HG03045 (cell line): ENCODE measurements at regions not wholly inside any gene's neighbourhood (a gene's known extent, or its start where the extent isn't known, plus 50 kb on each side); places are given as distances from the start of the nearest gene placed in this dataset.
"Not testable (repeated sequence)": the region's sequence is repeated elsewhere in the genome, so short reads cannot be mapped to it uniquely, and the experiment has no call there.

Source experiments
- ATAC-seq: cut with Tn5 transposase; IDR thresholded peaks from one replicate; pipeline ENCODE4 v1.9.1; 2021; ENCODE audit warnings: mild to moderate bottlenecking, moderate library complexity; ENCODE audit not compliant: unreplicated experiment

DNA sequence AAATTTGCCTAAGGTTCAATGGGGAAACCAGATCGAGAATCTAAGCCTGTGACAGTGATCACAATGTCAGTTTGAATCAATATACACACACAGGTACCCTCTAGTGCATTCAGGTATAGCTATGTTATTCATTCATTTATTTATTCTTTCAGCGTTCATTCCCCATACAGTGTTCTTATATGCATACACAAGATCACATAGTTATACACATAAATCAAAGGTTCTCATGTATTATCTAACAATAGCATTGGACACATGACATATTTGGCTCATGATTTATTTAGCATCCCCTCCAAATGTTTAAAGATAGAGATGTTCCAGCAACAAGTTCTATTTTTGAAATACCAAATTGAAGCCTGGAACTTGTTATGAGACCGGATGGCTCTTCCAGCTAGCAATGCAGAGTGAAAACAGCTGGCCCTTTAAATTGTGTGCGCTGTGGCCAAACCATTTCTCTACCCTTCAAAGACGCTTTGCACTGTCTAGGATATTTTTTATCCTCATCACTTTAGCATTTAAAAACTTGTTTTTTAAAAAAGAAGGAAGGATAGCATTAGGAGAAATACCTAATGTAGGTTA is 131.0 kb downstream of the ATXN3L start:
- ATAC-seq, result no peak

GRCh38 chrX:13186643-13187042 is 133.2 kb downstream of the ATXN3L start:
- ATAC-seq, result not testable (repeated sequence)

DNA sequence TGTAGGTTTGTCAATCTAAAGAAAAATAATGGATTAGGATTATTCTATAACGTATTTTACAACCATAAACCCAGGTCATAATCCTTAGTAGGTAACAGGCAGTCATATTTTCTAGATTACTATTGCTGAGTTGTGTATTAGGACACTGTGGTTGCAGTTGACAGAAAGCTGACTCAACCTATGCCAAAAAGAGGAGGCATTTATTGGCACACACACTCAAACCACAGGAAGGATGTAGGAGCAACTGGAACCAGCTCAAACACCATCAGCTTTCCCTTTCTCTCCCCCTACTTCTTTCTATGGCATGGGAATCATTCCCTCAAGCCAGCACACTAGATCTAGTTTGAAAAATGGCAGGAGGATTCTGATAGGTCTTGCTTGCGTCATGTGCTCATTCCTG is 136.4 kb upstream of the FAM9C start:
- ATAC-seq, result no peak

GRCh38 chrX:13179586-13179985 is 135.2 kb upstream of the FAM9C start:
- ATAC-seq, result no peak

- no peak for ATAC-seq
These were observed 134.7 kb upstream of the FAM9C start for GRCh38 chrX:13179100-13179499.

GRCh38 chrX:13177921-13178566 is 133.6 kb upstream of the FAM9C start:
- ATAC-seq, result no peak

GRCh38 chrX:13175056-13175455 is 130.6 kb upstream of the FAM9C start:
- ATAC-seq, result no peak

DNA sequence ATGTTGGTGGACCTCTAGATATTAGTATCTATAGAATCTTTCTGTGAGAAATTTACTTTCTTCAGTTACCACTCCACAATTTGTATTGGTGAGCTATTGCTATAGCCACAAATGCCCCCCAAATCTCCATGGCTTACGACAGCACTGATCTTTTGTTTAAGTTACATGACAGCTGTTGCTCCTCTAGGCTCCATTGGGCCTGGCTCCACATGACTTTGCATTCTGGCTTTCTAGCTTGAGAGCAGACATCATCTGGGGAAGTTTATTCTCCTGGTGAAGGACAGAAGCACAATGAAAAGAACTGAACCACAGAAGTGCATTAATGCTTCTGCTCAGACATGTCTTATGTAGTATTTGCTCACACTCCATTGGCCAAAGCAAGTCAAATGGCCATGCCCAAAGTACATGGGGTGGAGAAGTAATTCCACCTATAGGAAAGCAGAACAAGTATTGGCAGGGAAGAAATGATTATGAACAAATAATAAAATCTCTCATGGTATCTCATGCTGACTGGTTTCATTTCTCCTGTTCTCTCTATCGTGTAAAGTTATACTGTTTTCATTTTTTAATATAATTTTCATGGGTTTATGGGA is 126.6 kb upstream of the FAM9C start:
- ATAC-seq, result no peak

- no peak for ATAC-seq
These were observed 125.3 kb upstream of the FAM9C start for GRCh38 chrX:13169684-13170083.

- no peak for ATAC-seq
These were observed 123.8 kb upstream of the FAM9C start for GRCh38 chrX:13168269-13168668.

DNA sequence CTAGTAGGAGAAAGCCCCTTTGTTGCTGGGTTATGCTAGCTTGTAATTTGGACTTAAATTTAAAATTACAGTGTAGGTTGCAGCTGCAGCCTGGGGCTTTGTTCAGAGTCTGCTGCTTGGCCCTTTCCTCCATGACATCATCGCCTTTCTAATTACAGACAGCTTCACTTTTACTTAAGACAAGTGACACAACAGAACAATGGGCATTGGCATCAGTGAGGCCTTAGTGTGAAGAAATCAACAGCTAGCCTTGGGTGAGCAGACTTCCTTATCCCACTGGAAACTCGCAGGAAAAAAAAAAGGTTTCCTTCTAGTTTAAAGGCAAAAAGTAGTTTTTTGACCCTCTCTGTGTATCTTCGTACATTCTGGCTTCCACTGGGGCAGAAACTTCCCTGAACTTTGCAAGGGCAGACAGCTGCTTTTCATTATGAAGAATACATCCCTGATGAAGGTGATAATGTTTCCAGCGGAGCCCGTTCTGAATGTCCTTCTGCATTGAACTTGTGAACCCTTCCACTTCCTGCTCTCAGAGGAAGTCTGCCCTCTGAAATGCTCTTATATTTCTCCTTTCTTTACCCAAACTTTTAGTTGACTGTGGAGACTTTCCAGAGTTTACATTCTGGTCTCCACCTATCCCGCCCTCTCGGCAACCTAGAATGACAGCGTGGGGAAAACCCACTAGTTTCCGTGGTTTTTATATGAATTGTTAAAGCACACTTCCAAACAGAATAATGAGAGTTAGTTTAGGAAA is 123.2 kb upstream of the FAM9C start:
- ATAC-seq, result no peak

DNA sequence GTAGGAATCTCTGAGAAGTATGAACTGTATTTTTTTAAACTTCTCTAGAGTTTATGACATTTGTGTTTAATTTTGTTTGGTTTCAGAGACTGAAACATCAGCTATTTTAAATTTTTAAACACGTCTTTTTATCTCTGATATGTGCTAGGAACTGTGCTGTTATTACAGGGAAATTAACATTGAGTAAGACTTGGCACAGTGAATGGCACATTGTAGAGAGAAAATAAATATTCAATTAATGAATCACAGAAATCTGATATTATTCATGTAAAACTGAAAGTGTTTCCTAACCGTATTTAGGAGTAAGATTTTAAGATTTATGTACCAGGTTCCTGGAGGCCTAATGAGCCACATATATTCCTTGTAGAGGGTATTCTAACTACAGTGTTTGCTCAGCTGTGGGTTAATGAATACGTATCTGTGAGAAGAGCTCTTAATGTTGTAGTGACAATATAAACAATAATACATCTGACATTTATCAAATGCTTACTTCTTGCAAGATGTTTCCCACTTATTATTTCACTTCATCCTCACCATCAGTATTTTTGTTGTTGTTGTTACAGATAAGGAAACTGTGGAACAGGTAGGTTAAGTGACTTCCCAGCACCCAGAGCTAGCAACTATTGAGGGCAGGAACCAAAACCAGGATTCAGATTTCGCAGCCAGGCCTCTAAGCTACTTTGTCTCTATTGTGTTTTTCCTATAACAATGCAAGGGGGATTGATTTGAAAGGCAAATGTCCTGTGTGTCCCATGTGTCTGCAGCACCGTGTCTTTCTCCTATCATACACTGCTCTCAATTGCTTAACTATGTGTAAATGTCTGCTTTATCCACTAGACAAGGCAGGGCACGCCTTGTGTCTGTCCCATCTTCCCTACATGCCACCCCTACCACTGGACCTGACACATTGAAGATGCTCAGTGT is 121.1 kb upstream of the FAM9C start:
- ATAC-seq, result no peak

- no peak for ATAC-seq
These were observed 120.2 kb upstream of the FAM9C start for GRCh38 chrX:13164611-13165010.

GRCh38 chrX:13162772-13163410 is 118.5 kb upstream of the FAM9C start:
- no peak for ATAC-seq

- no peak for ATAC-seq
These were observed 115.5 kb upstream of the FAM9C start for GRCh38 chrX:13159886-13160285.

DNA sequence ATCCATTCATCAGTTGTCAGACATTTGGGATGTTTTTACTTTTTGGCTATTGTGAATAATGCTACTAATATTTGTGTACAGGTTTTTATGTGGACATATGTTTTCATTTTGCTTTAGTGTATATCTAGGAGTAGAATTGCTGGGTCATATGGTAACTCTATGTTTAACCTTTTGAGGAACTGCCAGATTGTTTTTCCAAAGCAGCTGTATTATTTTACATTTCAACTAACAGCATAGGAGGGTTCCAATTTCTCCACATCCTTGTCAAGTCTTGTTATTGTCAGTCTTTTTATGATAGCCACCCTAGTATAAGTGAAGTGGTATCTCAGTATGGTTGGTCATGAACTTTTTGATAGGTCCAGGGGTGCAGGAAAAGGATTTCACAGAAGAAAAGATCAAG is 114.5 kb upstream of the FAM9C start:
- no peak for ATAC-seq

DNA sequence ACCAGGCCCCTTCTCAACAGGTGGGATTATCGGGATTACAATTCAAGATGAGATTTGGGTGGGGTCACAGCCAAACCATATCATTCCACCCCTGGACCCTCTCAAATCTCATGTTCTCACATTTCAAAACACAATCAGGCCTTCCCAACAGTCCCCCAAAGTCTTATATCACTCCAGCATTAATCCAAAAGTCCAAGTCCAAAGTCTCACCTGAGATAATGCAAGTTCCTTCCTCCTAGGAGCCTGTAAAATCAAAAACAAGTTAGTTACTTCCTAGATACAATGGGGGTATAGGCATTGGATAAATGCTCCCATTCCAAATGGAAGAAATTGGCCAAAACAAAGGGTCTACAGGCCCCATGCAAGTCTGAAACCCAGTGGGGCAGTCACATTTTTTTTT is 111.1 kb upstream of the FAM9C start:
- not testable (repeated sequence) for ATAC-seq

- ATAC-seq, result no peak
These were observed 109.4 kb upstream of the FAM9C start for GRCh38 chrX:13153796-13154195.

GRCh38 chrX:13152518-13153185 is 108.2 kb upstream of the FAM9C start:
- no peak for ATAC-seq
